GM12878 (cell line): ENCODE measurements at regions not wholly inside any gene's neighbourhood (a gene's known extent, or its start where the extent isn't known, plus 50 kb on each side); places are given as distances from the start of the nearest gene placed in this dataset.

Experiments used
- ATAC-seq: fragments of 200-7000 bp; cut with Tn5 transposase; 3 replicates; pipeline ENCODE4 v1.9.1; 2020; ENCODE audit warnings: mild to moderate bottlenecking, moderate library complexity
- BruUV-seq: library from RNA; stranded (reverse); fragments of 400-500 nt; replicated peaks from 2 replicates; lab custom pipeline; 2021; lab: Mats Ljungman, UMichigan
- CTCF ChIA-PET: fragments of 300-600 bp; sonication (Branson Sonifier 250); formaldehyde crosslinking; extraction: SDS; loops from one replicate; lab custom pipeline; 2021; ENCODE audit warnings: inconsistent platforms; lab: Yijun Ruan, JAX
- POLR2A ChIA-PET: fragments of 350-600 bp; formaldehyde crosslinking; extraction: SDS; loops from one replicate; lab custom pipeline; 2021; ENCODE audit warnings: inconsistent platforms; lab: Charles Lee
- RAD21 ChIA-PET: fragments of 300-600 bp; sonication (Branson Sonifier 250); formaldehyde crosslinking; loops from one replicate; lab custom pipeline; 2023; ENCODE audit warnings: antibody characterized with exemption; ENCODE audit not compliant: unreplicated experiment; lab: Charles Lee
- SMC1A ChIA-PET: fragments of 300-600 bp; sonication (Branson Sonifier 250); formaldehyde crosslinking; loops from one replicate; lab custom pipeline; 2023; ENCODE audit not compliant: unreplicated experiment, uncharacterized antibody; lab: Charles Lee
- DNase-seq: peaks from one replicate; pipeline ENCODE4 v3.0.0-alpha.2; 2011; ENCODE audit warnings: low read depth, low spot score
- FAIRE-seq: peaks from 3 replicates; lab custom pipeline; 2011; peaks lifted over from hg19 to GRCh38; lab: Jason Lieb, UNC
- H2AFZ ChIP-seq: 2 replicates; pipeline ENCODE4 v1.6.0; 2011; ENCODE audit warnings: low read depth, low read length, control low read depth; ENCODE audit not compliant: control insufficient read depth
- H3K27ac ChIP-seq: 2 replicates; pipeline ENCODE4 v1.5.1; 2011; ENCODE audit warnings: control low read depth; ENCODE audit not compliant: control insufficient read depth, insufficient read depth
- H3K27me3 ChIP-seq, 2 experiments: replicated peaks in 1 of 2; 2 replicates each; pipeline versions ENCODE4 v1.6.0 to v1.6.1; 2011; ENCODE audit warnings: low read length in 1 of 2; ENCODE audit not compliant: control insufficient read depth in 2 of 2, insufficient read depth in 2 of 2
- H3K36me3 ChIP-seq, 2 experiments: 2 replicates each; pipeline ENCODE4 v1.5.1; 2011; ENCODE audit warnings: low read length in 1 of 2; ENCODE audit not compliant: control insufficient read depth in 2 of 2, insufficient read depth in 2 of 2
- H3K4me1 ChIP-seq: 2 replicates; pipeline ENCODE4 v1.6.1; 2011; ENCODE audit warnings: mild to moderate bottlenecking, low read length, moderate library complexity, mixed read lengths; ENCODE audit not compliant: control insufficient read depth, insufficient read depth
- H3K4me2 ChIP-seq: 2 replicates; pipeline ENCODE4 v1.6.0; 2011; ENCODE audit warnings: control low read depth; ENCODE audit not compliant: control insufficient read depth, insufficient read depth
- H3K4me3 ChIP-seq: fragments of 200-600 bp; sonication (generic); 2 replicates; pipeline ENCODE4 v1.5.1; 2016
- H3K79me2 ChIP-seq: 2 replicates; pipeline ENCODE4 v1.6.0; 2011; ENCODE audit warnings: low read length; ENCODE audit not compliant: control insufficient read depth, insufficient read depth
- H3K9ac ChIP-seq: 2 replicates; pipeline ENCODE4 v1.8.0; 2011; ENCODE audit warnings: low read length, control low read depth, mixed read lengths; ENCODE audit not compliant: control insufficient read depth, insufficient read depth
- H3K9me3 ChIP-seq: replicated peaks from 3 replicates; pipeline ENCODE4 v1.5.1; 2011; ENCODE audit warnings: mild to moderate bottlenecking, low read length; ENCODE audit not compliant: control insufficient read depth, insufficient read depth
- H4K20me1 ChIP-seq: 2 replicates; pipeline ENCODE4 v1.6.0; 2011; ENCODE audit not compliant: control insufficient read depth, insufficient read depth
- BMI1 ChIP-seq: fragments of 450-650 bp; IDR thresholded peaks from 2 replicates; pipeline ENCODE4 v1.6.1; 2016; ENCODE audit warnings: mild to moderate bottlenecking, moderate library complexity, borderline replicate concordance
- CREB1 ChIP-seq: IDR thresholded peaks from 2 replicates; pipeline ENCODE4 v1.6.1; 2012; ENCODE audit warnings: low read depth, mild to moderate bottlenecking, inconsistent platforms
- HDAC6 ChIP-seq: fragments of 200-600 bp; sonication (generic); IDR thresholded peaks from one replicate; pipeline ENCODE4 v1.8.0; 2017; ENCODE audit warnings: antibody characterized with exemption; ENCODE audit not compliant: unreplicated experiment
- MXI1 ChIP-seq: fragments of 150-350 bp; IDR thresholded peaks from 2 replicates; pipeline ENCODE4 v1.6.1; 2011; ENCODE audit warnings: low read depth, mild to moderate bottlenecking, inconsistent platforms, low read length, improper control_type of control experiment
- ZBTB40 ChIP-seq: fragments of 450-650 bp; IDR thresholded peaks from 2 replicates; pipeline ENCODE4 v1.6.1; 2016; ENCODE audit warnings: mild to moderate bottlenecking, moderate library complexity, borderline replicate concordance
- WGBS: methylation state at CpG from one replicate; pipeline ENCODE4 v1.1.6; 2016; ENCODE audit warnings: low lambda C conversion rate; ENCODE audit not compliant: insufficient replicate concordance, insufficient coverage; ENCODE audit errors: missing lambda C conversion rate; 5-methylcytosine and 5-hydroxymethylcytosine counted together
- in situ Hi-C: fragments of 300-500 bp; cut with MboI; formaldehyde crosslinking; loops from 9 replicates; pipeline ENCODE4 v1.14.3; 2018; ENCODE audit warnings: mixed read lengths
- intact Hi-C: fragments of 100-400 bp; cut with micrococcal nuclease; formaldehyde crosslinking; loops from one replicate; pipeline ENCODE4 v1.14.2; 2022; ENCODE audit not compliant: unreplicated experiment

- Histone ChIP-seq H3K79me2 (no peaks in the 10 kb centered on the region), H3K36me3 (no peaks in the 10 kb centered on the region), H3K27me3 (no peaks in the 10 kb centered on the region), H3K4me2 (no peak overlapping the region), H3K9me3 (no peaks in the 10 kb centered on the region), H3K4me3 (no peak overlapping the region), H2AFZ (no peak overlapping the region), H3K4me1 (no peaks in the 10 kb centered on the region), H3K9ac (no peak overlapping the region), H3K27ac (no peak overlapping the region), H4K20me1 (no peaks in the 10 kb centered on the region)
- no TSS peak for BruUV-seq
- ChIA-PET SMC1A (interaction anchor here (0.7 to 2.0 kb wide), 13 partner anchors 10 to 291 kb away, joined by 3 to 16 read pairs (median 3); no protein-coding TSS in a partner anchor), CTCF (interaction anchor here (0.6 to 1.2 kb wide), 3 partner anchors 24 to 572 kb away, joined by 3 read pairs; no protein-coding TSS in a partner anchor), RAD21 (interaction anchor here (0.7 to 1.4 kb wide), 6 partner anchors 11 to 628 kb away, joined by 3 to 4 read pairs (median 4); no protein-coding TSS in a partner anchor), POLR2A (interaction anchor here (0.9 to 1.3 kb wide), 2 partner anchors 10 to 29 kb away, joined by 3 to 4 read pairs; no protein-coding TSS in a partner anchor)
- DNase-seq (no peak), ATAC-seq (no peak), FAIRE-seq (no peak)
- TF ChIP-seq HDAC6 (no peak), ZBTB40 (no peak), BMI1 (no peak), MXI1 (no peak), CREB1 (no peak)
- intact Hi-C loops (no loop called here), in situ Hi-C loops (no loop called here)
- WGBS: 42% methylated on average over 7 of the region's 7 CpGs
Observed at GRCh38 chr1:168970926-168971659, 135.4 kb upstream of the ATP1B1 start.
